ENCODE measurements at regions not wholly inside any gene's neighbourhood (a gene's known extent, or its start where the extent isn't known, plus 50 kb on each side); places are given as distances from the start of the nearest gene placed in this dataset.
"Not testable (repeated sequence)": the region's sequence is repeated elsewhere in the genome, so short reads cannot be mapped to it uniquely, and the experiment has no call there.

GRCh38 chr10:108631332-108631731 lies 1292.0 kb downstream of the XPNPEP1 start:
- DNase-seq, result peak; percentile 2

- DNase-seq, result no peak
Measured at GRCh38 chr10:108629834-108630233, 1293.5 kb downstream of the XPNPEP1 start.

GRCh38 chr10:108624052-108624451 lies 1299.3 kb downstream of the XPNPEP1 start:
- DNase-seq, result no peak

GRCh38 chr10:108620821-108621534 lies 1302.3 kb downstream of the XPNPEP1 start:
- peak; percentile 97 for DNase-seq

GRCh38 chr10:108616559-108617285 lies 1306.6 kb downstream of the XPNPEP1 start:
- no peak for DNase-seq

- no peak for DNase-seq
Measured at GRCh38 chr10:108615576-108616320, 1307.6 kb downstream of the XPNPEP1 start.

GRCh38 chr10:108612485-108612884 lies 1310.8 kb downstream of the XPNPEP1 start:
- DNase-seq, result peak; percentile 73

- DNase-seq, result no peak
Measured at GRCh38 chr10:108608860-108609259, 1314.5 kb downstream of the XPNPEP1 start.

- no peak for DNase-seq
Measured at GRCh38 chr10:108601851-108602250, 1321.5 kb downstream of the XPNPEP1 start.

GRCh38 chr10:108600511-108600910 lies 1322.8 kb downstream of the XPNPEP1 start:
- not testable (repeated sequence) for DNase-seq

GRCh38 chr10:108599317-108599716 lies 1324.0 kb downstream of the XPNPEP1 start:
- DNase-seq, result not testable (repeated sequence)

- DNase-seq, result peak; percentile 46
Measured at GRCh38 chr10:108598831-108599230, 1324.5 kb downstream of the XPNPEP1 start.

- DNase-seq, result peak; percentile 86
Measured at GRCh38 chr10:108598320-108598695, 1325.0 kb downstream of the XPNPEP1 start.

- DNase-seq, result no peak
Measured at GRCh38 chr10:108597657-108598319, 1325.5 kb downstream of the XPNPEP1 start.

- DNase-seq, result peak; percentile 5
Measured at GRCh38 chr10:108597031-108597430, 1326.3 kb downstream of the XPNPEP1 start.

GRCh38 chr10:108592956-108593355 lies 1330.4 kb downstream of the XPNPEP1 start:
- no peak for DNase-seq

- DNase-seq, result no peak
Measured at GRCh38 chr10:108591417-108591816, 1331.9 kb downstream of the XPNPEP1 start.

GRCh38 chr10:108586424-108586823 lies 1336.9 kb downstream of the XPNPEP1 start:
- DNase-seq, result no peak

GRCh38 chr10:108583877-108584276 lies 1339.4 kb downstream of the XPNPEP1 start:
- DNase-seq, result peak; percentile 17

GRCh38 chr10:108582888-108583287 lies 1340.4 kb downstream of the XPNPEP1 start:
- DNase-seq, result no peak

- peak; percentile 51 for DNase-seq
Measured at GRCh38 chr10:108582387-108582786, 1340.9 kb downstream of the XPNPEP1 start.

- no peak for DNase-seq
Measured at GRCh38 chr10:108578258-108578657, 1345.1 kb downstream of the XPNPEP1 start.

GRCh38 chr10:108574233-108574632 lies 1349.1 kb downstream of the XPNPEP1 start:
- peak; percentile 86 for DNase-seq

Measured in NCI-H69 (cell line).